Stimulated activated CD4-positive, alpha-beta T cell treated with anti-CD3 and anti-CD28 coated beads, Interleukin-1b, Interleukin-23, amount 100 ng/mL, for 1 hour (primary cell): ENCODE measurements at regions not wholly inside any gene's neighbourhood (a gene's known extent, or its start where the extent isn't known, plus 50 kb on each side); places are given as distances from the start of the nearest gene placed in this dataset.
A peak's percentile ranks its signal among the peaks of the same experiment; 100 is the strongest.

Experiments used
- DNase-seq, 2 donors: peaks; one replicate each; pipeline ENCODE4 v3.0.0-alpha.2; 2020; ENCODE audit warnings: low read depth in 2 of 2

GRCh38 chr11:119474682-119475596, 52.0 kb upstream of the THY1 start:
- peak in 1 of 2 donors; percentile 16 for DNase-seq

DNA sequence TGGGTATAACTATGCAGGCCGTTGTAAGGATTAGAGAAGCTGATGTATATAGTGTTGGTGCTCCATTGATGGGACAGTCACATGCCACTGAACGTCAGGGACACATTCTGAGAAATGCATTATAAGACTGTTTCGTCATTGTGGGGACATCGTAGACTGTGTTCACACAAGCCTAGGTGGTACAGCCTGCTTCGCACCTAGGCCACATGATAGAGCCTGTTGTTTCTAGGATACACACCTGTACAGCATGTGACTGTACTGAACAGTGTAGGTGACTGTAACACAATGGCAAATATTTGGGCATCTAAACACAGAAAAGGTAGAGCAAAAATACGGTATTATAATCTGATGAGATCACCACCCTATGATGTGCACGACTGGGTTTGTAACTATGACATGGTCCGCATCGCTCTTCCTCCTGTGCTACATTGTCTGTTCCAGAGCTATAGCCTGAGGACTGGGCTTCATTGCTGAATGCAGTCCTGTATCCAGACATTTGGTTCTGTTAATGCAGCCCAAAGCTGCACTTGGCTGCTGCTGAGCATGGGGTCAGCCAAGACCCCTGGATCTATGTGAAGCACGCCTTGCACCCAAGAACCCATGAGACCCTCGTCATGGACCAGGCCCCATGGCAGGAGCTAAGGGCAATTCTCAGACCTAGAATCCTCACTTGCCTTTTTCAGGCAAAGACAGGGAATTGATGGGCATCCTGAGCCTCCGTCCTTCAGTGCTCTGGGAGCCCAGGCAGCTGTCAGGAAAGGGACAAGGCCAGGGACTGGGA, 51.1 kb upstream of the THY1 start:
- DNase-seq: no peak

- DNase-seq: no peak
Measured at GRCh38 chr11:119473226-119473625, 50.3 kb upstream of the THY1 start.

- DNase-seq: no peak
Measured at GRCh38 chr11:119472856-119473222, 49.9 kb upstream of the THY1 start.
